ENCODE measurements at regions not wholly inside any gene's neighbourhood (a gene's known extent, or its start where the extent isn't known, plus 50 kb on each side); places are given as distances from the start of the nearest gene placed in this dataset.
A peak's percentile ranks its signal among the peaks of the same experiment; 100 is the strongest.

DNA sequence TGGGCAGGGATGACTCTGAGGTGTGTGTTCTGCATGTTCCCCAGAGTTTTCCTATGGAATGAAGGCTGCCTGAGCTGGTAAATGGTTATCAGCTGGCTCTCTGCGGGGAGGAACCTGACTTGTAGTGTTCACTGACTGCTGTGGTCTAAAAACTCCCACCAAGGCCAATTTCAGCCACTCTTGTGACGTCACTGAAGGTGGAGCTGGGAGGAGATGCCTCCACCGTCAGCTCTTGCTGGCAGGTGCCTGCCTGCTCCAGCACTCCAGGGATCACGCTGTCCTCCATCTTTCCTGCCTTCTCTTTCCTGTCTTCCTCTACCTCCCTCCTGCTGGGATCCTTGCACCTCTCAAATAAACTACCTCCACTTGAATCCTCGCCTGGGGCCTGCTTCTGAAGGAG lies 209.5 kb upstream of the HS6ST1 start:
- ATAC-seq (no peak), DNase-seq (ENCODE audit: low spot score in 2 of 2) (no peak)
- Mint-ChIP-seq H3K4me3 (no peak overlapping the region), H3K4me1 (peaks cover 5% of the 10 kb centered on the region), H3K9me3 (no peaks in the 10 kb centered on the region), H3K27ac (no peak overlapping the region), H3K36me3 (no peaks in the 10 kb centered on the region)

DNA sequence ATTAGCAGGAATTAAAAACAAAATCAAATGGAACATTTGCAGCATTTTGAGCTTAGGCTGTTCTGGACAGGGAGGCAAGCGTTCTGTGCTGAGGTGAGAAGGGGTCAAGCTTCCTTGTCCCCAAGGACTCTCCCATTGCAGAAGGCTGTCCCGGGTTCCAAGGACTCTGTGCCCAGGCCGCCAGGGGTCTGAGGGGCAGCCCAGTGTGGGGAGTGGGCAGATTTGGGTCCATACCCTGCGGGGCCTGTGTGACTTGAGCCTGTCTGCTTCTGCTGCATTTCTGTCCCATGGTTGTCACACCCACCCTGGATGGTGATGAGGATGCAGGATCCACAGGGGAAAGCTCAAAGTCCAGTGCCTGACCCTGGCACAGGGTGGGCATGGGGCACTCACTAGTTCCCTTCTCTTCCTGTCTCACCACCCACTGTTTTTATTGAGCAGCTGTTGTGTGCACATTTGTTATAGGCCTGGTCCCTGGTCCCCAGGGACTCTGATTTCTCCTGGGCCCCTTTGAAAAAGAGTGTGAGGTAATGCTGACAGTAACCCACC lies 211.4 kb upstream of the HS6ST1 start:
- Mint-ChIP-seq H3K9me3 (no peaks in the 10 kb centered on the region), H3K4me1 (peaks cover 5% of the 10 kb centered on the region)

DNA sequence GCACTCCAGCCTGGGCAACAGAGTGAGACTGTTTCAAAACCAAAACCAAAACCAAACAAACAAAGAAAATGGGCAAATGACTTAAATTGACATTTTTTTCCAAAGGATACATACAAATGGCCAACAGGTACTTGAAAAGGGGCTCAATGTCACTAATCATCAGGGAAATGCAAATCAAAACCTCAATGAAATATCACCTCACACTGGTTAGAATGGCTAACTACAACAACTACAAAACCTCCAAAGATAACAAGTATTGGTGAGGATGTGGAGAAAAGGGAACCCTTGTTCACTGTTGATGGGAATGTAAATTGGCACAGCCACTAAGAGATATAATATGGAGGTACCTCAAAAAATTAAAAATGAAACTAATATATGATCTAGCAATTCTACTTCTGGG lies 213.2 kb upstream of the HS6ST1 start:
- H3K36me3 Mint-ChIP-seq: no peaks in the 10 kb centered on the region
- no peaks in the 10 kb centered on the region for H3K9me3 Mint-ChIP-seq
- no peak for ATAC-seq
- no peak for DNase-seq (ENCODE audit: low spot score in 2 of 2)
- peaks cover 2% of the 10 kb centered on the region for H3K4me1 Mint-ChIP-seq
- no peak overlapping the region for H3K27ac Mint-ChIP-seq
- H3K4me3 Mint-ChIP-seq: no peak overlapping the region

More for the DNA sequence above, 211.4 kb upstream of the HS6ST1 start:
- ATAC-seq (no peak), DNase-seq (ENCODE audit: low spot score in 2 of 2) (no peak)
- Mint-ChIP-seq H3K27ac (no peak overlapping the region), H3K36me3 (no peaks in the 10 kb centered on the region), H3K4me3 (no peak overlapping the region)

DNA sequence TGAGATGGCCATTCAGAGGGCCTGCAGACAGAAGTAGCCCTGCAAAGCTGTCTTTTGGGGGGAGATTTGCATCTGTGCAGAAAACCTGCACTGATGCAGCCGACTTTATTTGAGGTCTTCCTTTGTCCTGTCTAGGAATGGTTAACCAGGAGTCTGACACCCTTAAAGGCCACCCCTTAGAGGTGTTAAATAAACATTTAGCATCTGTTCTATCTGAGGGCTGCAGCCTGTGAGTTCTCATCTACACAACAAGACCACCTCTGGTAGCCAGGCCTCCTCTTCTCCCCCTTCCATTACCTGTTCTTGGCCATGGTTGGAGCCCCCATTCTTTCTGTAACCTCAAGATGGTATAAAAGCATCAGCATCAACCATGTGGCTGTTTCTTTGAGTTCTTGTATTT lies 214.4 kb upstream of the HS6ST1 start:
- peaks cover 8% of the 10 kb centered on the region for H3K4me1 Mint-ChIP-seq
- H3K4me3 Mint-ChIP-seq: no peak overlapping the region
- no peaks in the 10 kb centered on the region for H3K36me3 Mint-ChIP-seq
- no peak for ATAC-seq
- H3K27ac Mint-ChIP-seq: no peak overlapping the region
- H3K9me3 Mint-ChIP-seq: no peaks in the 10 kb centered on the region
- DNase-seq (ENCODE audit: low spot score in 2 of 2): no peak

DNA sequence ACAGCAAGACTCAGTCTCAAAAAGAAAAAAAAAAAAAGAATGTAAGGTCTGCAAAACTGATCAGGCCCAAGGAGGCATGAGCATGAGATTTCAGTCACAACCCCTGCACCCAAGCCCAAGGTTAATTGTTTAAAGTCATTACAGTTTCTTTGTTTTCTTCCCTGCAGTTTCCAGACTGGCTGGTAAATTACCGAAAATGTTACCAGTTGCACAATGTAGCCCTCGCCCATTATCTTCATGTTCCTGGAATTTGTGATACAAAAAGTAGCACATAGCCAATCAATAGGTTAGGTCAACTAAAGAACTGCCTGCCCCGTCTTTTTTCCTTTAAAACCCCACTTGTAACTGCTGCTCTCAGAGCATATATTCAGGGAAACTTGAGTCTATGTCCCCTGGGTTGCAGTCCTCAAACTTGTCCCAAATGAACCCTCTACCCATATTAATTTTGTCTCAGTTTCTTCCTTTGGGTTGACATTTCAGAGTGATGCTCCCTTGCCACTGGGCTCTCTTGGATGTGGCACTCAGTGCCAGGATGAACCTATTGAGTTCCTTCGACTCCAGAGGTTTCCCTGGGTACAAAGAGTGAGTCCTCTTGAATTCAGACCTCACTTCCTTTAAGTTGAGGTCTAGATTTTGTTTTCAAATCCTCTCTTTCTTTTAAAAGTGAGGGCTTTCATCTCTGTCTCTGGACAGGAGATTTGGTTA lies 216.2 kb upstream of the HS6ST1 start:
- no peak overlapping the region for H3K4me3 Mint-ChIP-seq
- H3K27ac Mint-ChIP-seq: no peak overlapping the region
- ATAC-seq: no peak
- no peaks in the 10 kb centered on the region for H3K9me3 Mint-ChIP-seq
- H3K4me1 Mint-ChIP-seq: peaks cover 8% of the 10 kb centered on the region
- no peaks in the 10 kb centered on the region for H3K36me3 Mint-ChIP-seq
- DNase-seq (ENCODE audit: low spot score in 2 of 2): no peak

DNA sequence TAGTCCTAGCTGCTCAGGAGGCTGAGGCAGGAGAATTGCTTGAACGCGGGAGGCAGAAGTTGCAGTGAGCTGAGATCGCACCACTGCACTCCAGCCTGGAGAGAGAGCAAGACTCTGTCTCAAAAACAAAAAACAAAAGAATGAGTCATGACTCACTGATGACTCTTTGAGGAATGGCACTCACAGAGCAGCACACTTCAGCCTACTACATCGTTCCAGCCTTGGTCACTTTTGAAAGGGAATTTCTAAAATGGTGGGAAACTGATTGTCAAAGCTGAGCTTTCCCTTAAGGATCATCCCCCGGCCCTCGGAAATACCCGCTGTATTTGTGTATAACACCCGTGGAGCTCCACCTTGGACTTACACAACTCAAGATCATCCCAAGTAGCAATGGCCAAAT lies 217.3 kb upstream of the HS6ST1 start:
- no peaks in the 10 kb centered on the region for H3K36me3 Mint-ChIP-seq
- no peak for DNase-seq (ENCODE audit: low spot score in 2 of 2)
- no peak overlapping the region for H3K4me3 Mint-ChIP-seq
- peaks cover 8% of the 10 kb centered on the region for H3K4me1 Mint-ChIP-seq
- no peaks in the 10 kb centered on the region for H3K9me3 Mint-ChIP-seq
- no peak overlapping the region for H3K27ac Mint-ChIP-seq
- no peak for ATAC-seq

DNA sequence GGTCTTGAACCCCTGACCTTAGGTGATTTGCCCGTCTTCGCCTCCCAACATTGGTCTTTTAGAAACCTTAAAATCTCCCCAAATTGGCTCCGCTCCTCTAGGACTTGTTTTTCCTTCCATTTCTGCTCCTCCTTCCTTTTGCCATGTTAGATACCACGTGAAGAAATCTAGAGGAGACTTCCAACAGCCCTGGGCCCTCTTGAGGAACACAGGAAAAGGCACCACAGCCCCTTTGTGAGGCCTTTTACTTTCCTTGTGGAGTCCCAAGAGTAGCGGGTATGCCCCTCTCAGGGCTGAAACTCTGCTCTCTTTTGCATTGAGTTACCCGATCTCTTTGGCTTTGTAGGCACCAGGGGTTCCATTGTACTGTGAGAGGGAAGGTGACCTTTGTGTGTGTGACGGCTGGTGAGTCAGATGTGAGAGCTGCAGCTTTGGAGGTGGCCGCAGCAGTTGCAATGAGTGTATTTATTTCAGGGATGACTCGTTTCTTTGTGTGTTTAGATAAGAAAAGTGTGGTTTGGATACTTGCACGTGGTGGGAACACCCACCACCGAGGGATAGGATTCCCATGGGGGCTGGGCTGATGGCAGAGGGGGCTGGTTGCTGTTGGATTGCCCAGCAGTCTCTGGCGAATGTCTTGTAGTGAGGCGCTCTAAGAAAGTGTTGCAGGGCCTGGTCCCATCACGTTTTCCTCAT lies 218.4 kb upstream of the HS6ST1 start:
- DNase-seq (ENCODE audit: low spot score in 2 of 2): no peak
- no peak overlapping the region for H3K27ac Mint-ChIP-seq
- no peaks in the 10 kb centered on the region for H3K9me3 Mint-ChIP-seq
- ATAC-seq: peak; percentile 82
- no peaks in the 10 kb centered on the region for H3K36me3 Mint-ChIP-seq
- peaks cover 8% of the 10 kb centered on the region for H3K4me1 Mint-ChIP-seq
- H3K4me3 Mint-ChIP-seq: no peak overlapping the region

DNA sequence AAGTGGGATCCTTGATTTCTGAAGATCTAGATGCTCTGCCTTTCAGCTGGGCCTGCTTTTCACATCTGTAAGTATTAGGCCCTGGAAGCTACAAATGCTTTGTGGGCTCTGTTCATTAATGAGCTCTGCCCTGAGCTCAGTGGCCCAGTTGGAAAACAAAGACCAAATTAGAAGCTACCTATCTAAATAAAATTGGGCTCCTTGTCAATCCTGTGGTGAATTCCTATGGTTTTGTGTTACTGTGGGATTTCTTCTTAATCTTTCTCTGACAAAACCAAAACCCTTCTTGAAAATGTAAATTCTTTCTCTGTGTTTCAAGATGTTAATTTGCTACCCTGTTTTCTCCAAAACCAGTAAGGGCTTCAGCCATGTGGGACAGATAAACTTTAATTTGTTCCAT lies 219.0 kb upstream of the HS6ST1 start:
- DNase-seq (ENCODE audit: low spot score in 2 of 2) (no peak), ATAC-seq (no peak)
- H3K36me3 Mint-ChIP-seq: no peaks in the 10 kb centered on the region
- no peak overlapping the region for H3K4me3 Mint-ChIP-seq
- H3K4me1 Mint-ChIP-seq: peaks cover 8% of the 10 kb centered on the region
- no peaks in the 10 kb centered on the region for H3K9me3 Mint-ChIP-seq
- no peak overlapping the region for H3K27ac Mint-ChIP-seq

DNA sequence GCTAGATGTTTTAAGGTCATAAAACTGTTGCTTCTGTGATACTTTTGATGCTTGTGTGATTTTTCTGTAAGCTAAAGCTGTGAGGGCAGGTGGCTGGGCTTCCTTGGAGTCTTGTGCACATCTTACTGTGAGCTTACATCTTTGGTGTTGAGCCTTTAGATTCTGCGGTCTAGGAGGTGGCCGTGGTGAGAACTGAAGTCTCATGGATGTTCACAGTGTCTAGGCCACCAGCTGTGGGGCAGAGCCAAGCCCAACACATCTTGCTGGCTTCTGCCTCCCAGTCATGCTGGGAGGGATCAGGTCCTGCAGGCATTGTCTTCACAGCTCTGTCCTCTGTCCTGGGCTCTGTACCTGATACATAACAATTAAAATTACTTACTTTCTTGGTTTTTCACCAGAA lies 219.7 kb upstream of the HS6ST1 start:
- H3K4me1 Mint-ChIP-seq: peaks cover 8% of the 10 kb centered on the region
- H3K27ac Mint-ChIP-seq: no peak overlapping the region
- DNase-seq (ENCODE audit: low spot score in 2 of 2): no peak
- ATAC-seq: no peak
- H3K36me3 Mint-ChIP-seq: no peaks in the 10 kb centered on the region
- no peak overlapping the region for H3K4me3 Mint-ChIP-seq
- no peaks in the 10 kb centered on the region for H3K9me3 Mint-ChIP-seq

DNA sequence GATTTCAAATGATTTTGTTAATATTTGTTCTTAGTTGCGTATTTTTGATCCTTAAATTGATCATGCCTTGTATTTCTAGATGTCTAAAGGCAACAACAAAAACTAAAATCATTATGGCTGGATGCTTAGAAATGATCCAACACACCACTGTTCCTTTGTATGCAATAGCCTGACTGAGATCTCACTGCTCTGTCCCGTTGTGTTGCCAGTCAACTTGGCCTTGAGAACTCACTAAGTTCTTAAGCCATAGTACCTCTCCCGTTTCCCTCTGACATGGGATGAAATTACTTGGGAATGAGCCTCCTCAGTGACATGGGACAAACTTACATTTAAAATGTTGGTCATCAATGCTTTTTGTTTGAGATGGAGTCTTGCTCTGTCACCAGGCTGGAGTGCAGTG lies 222.0 kb upstream of the HS6ST1 start:
- H3K9me3 Mint-ChIP-seq: no peaks in the 10 kb centered on the region
- peaks cover 8% of the 10 kb centered on the region for H3K4me1 Mint-ChIP-seq
- no peaks in the 10 kb centered on the region for H3K36me3 Mint-ChIP-seq
- no peak overlapping the region for H3K27ac Mint-ChIP-seq
- no peak overlapping the region for H3K4me3 Mint-ChIP-seq
- ATAC-seq (no peak), DNase-seq (ENCODE audit: low spot score in 2 of 2) (no peak)

DNA sequence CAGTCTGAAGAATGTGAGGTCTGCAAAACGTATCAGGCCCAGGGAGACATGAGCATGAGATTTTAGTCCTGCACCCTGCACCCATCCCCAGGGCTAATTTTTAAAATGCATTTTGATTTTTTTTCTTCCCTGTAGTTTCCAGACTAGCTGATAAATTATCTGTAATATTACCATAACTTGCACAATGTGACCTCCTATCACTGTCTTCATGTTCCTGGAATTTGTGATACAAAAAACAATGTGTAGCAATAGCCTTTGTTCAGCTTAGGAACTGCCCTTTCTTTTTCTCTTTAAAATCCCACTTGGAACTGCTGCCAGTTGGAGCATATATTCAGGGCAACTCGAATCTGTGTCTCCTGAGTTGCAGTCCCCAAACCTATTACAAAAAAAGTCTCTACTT lies 222.8 kb upstream of the HS6ST1 start:
- Mint-ChIP-seq H3K36me3 (no peaks in the 10 kb centered on the region), H3K4me1 (peaks cover 8% of the 10 kb centered on the region), H3K27ac (no peak overlapping the region), H3K9me3 (no peaks in the 10 kb centered on the region), H3K4me3 (no peak overlapping the region)
- ATAC-seq (no peak), DNase-seq (ENCODE audit: low spot score in 2 of 2) (no peak)

DNA sequence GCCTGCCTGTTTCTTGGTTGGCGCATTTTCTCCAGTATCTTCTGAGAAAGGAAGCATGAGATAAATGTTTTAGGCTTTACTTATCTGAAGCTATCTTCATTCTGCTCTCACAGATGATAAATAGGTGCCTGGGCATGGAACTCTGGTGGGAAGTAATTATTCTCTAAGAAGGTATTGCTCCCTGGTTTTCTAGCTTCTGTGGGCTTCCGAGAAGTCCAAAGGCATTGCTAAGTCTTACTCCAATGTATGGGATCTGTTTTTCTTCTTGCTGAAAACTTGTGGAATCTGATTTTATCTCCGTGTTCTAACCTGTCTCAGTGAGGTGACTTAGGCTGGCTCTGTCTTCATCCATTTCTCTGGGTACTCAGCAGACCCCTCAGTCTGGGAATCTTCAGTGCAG lies 224.4 kb upstream of the HS6ST1 start:
- no peak for DNase-seq (ENCODE audit: low spot score in 2 of 2)
- no peak overlapping the region for H3K4me3 Mint-ChIP-seq
- no peaks in the 10 kb centered on the region for H3K9me3 Mint-ChIP-seq
- no peak for ATAC-seq
- no peak overlapping the region for H3K27ac Mint-ChIP-seq
- no peaks in the 10 kb centered on the region for H3K4me1 Mint-ChIP-seq
- no peaks in the 10 kb centered on the region for H3K36me3 Mint-ChIP-seq

DNA sequence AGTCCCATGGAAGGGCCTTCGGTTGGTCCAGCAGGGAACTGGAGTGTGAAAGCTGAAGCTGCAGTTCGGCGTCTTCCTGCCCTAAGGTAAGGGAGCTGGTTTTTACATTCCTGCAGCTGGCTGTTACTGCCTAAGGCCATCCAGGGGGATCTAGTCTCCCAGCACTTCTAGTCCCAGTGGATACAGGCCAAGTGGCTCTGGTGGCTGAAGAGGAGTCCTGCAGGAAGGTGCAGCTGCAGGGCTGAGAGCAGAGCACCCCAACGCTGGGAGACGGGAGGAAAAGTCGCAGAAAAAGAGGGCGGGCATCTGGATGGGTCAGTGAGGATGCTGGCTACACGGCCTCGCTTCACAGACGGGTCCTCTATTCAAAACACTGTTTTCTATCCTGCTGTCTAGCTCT lies 225.0 kb upstream of the HS6ST1 start:
- no peaks in the 10 kb centered on the region for H3K4me1 Mint-ChIP-seq

DNA sequence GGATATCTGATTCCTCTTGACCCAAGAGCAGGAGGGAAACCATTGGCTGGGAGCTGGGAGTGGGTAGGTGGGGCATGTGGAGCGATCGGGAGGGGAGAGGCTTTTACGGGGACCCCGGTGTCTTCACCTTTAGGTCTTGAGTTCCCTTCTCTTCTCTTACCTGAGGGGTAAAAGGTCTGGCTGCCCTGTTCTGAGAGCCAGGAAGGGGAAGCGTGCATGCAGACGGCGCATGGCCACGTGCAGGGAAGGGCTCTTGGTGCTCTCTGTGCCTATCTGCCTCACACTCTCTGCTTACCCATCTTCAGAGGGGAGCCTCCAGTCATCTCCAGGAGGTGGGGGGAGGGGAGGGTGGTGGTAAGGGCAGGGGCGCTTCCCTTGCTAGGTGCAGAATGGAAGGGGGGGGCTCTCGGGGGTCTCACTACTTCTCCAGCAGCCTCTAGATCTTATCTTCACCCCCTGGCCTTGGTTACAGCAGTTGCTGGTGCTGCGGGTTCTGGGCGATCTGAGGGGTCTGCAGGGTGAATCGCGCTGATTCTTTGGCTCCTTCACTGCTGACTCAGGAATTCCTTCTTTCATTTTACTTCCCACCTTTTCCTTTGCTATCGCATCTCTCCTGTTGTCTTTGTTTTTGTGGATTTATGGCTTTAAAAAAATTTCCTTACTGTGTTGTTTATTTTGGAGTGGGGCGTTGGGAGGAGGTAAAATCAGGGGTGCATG lies 225.8 kb upstream of the HS6ST1 start:
- no peak for ATAC-seq
- no peak for DNase-seq (ENCODE audit: low spot score in 2 of 2)
- Mint-ChIP-seq H3K27ac (no peak overlapping the region), H3K9me3 (no peaks in the 10 kb centered on the region), H3K36me3 (no peaks in the 10 kb centered on the region), H3K4me3 (no peak overlapping the region), H3K4me1 (no peaks in the 10 kb centered on the region)

More for the DNA sequence above, 225.0 kb upstream of the HS6ST1 start:
- H3K36me3 Mint-ChIP-seq: no peaks in the 10 kb centered on the region
- H3K4me3 Mint-ChIP-seq: no peak overlapping the region
- H3K27ac Mint-ChIP-seq: no peak overlapping the region
- ATAC-seq: no peak
- H3K9me3 Mint-ChIP-seq: no peaks in the 10 kb centered on the region
- DNase-seq (ENCODE audit: low spot score in 2 of 2): no peak

DNA sequence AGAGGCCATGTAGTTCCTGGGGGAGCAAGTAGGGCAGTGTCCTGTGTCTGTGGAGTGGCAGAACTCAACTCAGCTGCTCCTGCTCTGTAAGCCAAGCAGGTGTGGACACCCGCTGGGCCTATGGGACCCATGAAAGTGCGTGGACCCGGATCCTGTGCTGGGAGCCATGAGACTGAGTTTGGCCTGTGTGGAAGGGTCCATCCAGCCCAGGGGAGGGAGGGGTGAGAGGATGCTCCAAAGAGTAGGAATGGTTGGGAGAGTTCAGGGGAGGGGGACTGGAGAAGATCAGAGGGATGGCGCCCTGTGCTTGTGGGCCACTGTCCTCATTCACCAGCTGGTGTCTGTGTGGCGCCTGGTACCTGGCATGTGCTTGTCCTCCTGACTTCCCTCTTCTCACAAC lies 226.4 kb upstream of the HS6ST1 start:
- Mint-ChIP-seq H3K4me1 (no peaks in the 10 kb centered on the region), H3K36me3 (no peaks in the 10 kb centered on the region)
- peak; percentile 40 for ATAC-seq

DNA sequence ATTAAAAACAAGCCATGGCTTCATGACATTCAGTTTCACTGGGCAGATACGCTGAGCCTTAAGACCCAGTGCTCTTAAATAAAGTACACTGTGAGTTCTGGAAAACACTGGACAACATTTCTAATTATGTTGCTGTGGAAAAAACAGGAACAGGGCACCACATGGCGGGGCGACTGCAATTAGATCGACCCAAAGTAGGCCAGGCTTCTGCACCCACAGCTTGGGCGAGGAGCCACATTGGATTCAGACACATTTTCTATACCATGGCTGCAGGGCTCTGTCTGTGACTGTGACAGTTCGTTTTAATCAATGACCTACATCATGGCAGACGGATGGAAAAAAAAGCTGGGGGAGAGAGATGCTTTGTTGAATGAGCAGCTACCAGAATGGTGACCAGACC lies 227.2 kb upstream of the HS6ST1 start:
- no peak overlapping the region for H3K4me3 Mint-ChIP-seq
- H3K4me1 Mint-ChIP-seq: no peaks in the 10 kb centered on the region
- no peak for DNase-seq (ENCODE audit: low spot score in 2 of 2)
- H3K36me3 Mint-ChIP-seq: no peaks in the 10 kb centered on the region
- no peak overlapping the region for H3K27ac Mint-ChIP-seq
- H3K9me3 Mint-ChIP-seq: no peaks in the 10 kb centered on the region
- ATAC-seq: no peak

More for the DNA sequence above, 226.4 kb upstream of the HS6ST1 start:
- DNase-seq (ENCODE audit: low spot score in 2 of 2): no peak
- H3K27ac Mint-ChIP-seq: no peak overlapping the region
- no peaks in the 10 kb centered on the region for H3K9me3 Mint-ChIP-seq
- H3K4me3 Mint-ChIP-seq: no peak overlapping the region

Data from stimulated activated effector memory CD8-positive, alpha-beta T cell treated with anti-CD3 and anti-CD28 coated beads, Interleukin-12 subunit alpha, Interleukin-12 subunit beta, amount 100 ng/mL, for 72 hours (primary cell).